OCI-LY1 (cell line): ENCODE measurements at regions not wholly inside any gene's neighbourhood (a gene's known extent, or its start where the extent isn't known, plus 50 kb on each side); places are given as distances from the start of the nearest gene placed in this dataset.

Experiments
- H2AFZ ChIP-seq: fragments of 200-600 bp; sonication (generic), shearing (Covaris generic); 2 replicates; pipeline ENCODE4 v1.6.0; 2014; ENCODE audit warnings: antibody characterized with exemption, mild to moderate bottlenecking, low read length
- H3F3A ChIP-seq: fragments of 200-600 bp; sonication (generic), shearing (Covaris generic); 2 replicates; pipeline ENCODE4 v1.6.0; 2014; ENCODE audit warnings: mild to moderate bottlenecking, antibody characterized with exemption, low read length, moderate library complexity; ENCODE audit not compliant: insufficient read depth
- H3K27ac ChIP-seq: fragments of 200-600 bp; sonication (generic); 2 replicates; pipeline ENCODE4 v1.5.1; 2014; ENCODE audit warnings: low read length, mixed run types, mild to moderate bottlenecking, low read depth; ENCODE audit not compliant: poor library complexity, severe bottlenecking
- H3K27me3 ChIP-seq: fragments of 200-600 bp; sonication (generic); 2 replicates; pipeline ENCODE4 v1.6.0; 2014; ENCODE audit warnings: antibody characterized with exemption, mild to moderate bottlenecking, low read length, moderate library complexity; ENCODE audit not compliant: insufficient read depth
- H3K36me3 ChIP-seq: fragments of 200-600 bp; sonication (generic); 2 replicates; pipeline ENCODE4 v1.6.1; 2014; ENCODE audit warnings: mild to moderate bottlenecking, antibody characterized with exemption, low read length, moderate library complexity, mixed read lengths; ENCODE audit not compliant: insufficient read depth
- H3K4me1 ChIP-seq: fragments of 200-600 bp; sonication (generic); 2 replicates; pipeline ENCODE4 v1.5.1; 2014; ENCODE audit warnings: mild to moderate bottlenecking, low read length, moderate library complexity; ENCODE audit not compliant: insufficient read depth, severe bottlenecking
- H3K4me2 ChIP-seq: fragments of 200-600 bp; sonication (generic), shearing (Covaris generic); 2 replicates; pipeline ENCODE4 v1.6.1; 2014; ENCODE audit warnings: low read length
- H3K4me3 ChIP-seq: fragments of 200-600 bp; sonication (generic); 2 replicates; pipeline ENCODE4 v1.5.1; 2014; ENCODE audit warnings: low read length, low read depth, mild to moderate bottlenecking, mixed read lengths; ENCODE audit not compliant: poor library complexity, severe bottlenecking
- H3K79me2 ChIP-seq: fragments of 200-600 bp; shearing (Covaris generic); 2 replicates; pipeline ENCODE4 v1.6.1; 2016; ENCODE audit warnings: mixed run types, low read length, mixed read lengths; ENCODE audit not compliant: insufficient read depth
- H3K9ac ChIP-seq: fragments of 200-600 bp; sonication (generic), shearing (Covaris generic); 2 replicates; pipeline ENCODE4 v1.6.1; 2014; ENCODE audit warnings: mild to moderate bottlenecking, low read length, mixed read lengths
- H3K9me2 ChIP-seq: fragments of 200-600 bp; sonication (generic), shearing (Covaris generic); 2 replicates; pipeline ENCODE4 v1.6.1; 2014; ENCODE audit warnings: low read depth, mild to moderate bottlenecking, low read length, mixed read lengths
- H3K9me3 ChIP-seq: fragments of 200-600 bp; shearing (Covaris generic); 2 replicates; pipeline ENCODE4 v1.6.1; 2014; ENCODE audit warnings: low read length, mixed read lengths
- H4K20me1 ChIP-seq: fragments of 200-600 bp; sonication (generic), shearing (Covaris generic); 2 replicates; pipeline ENCODE4 v1.6.0; 2016; ENCODE audit warnings: mild to moderate bottlenecking, low read length; ENCODE audit not compliant: insufficient read depth
- CTCF ChIP-seq: fragments of 200-600 bp; sonication (generic), shearing (Covaris generic); IDR thresholded peaks from 2 replicates; pipeline ENCODE4 v1.5.1; 2017; ENCODE audit warnings: mild to moderate bottlenecking, antibody characterized with exemption, low read length, moderate library complexity, mixed read lengths
- EZH2 ChIP-seq: fragments of 200-600 bp; sonication (generic), shearing (Covaris generic); IDR thresholded peaks from 2 replicates; pipeline ENCODE4 v1.8.0; 2017; ENCODE audit warnings: borderline replicate concordance, mixed run types, mild to moderate bottlenecking, antibody characterized with exemption, low read length, moderate library complexity, mixed read lengths

- Histone ChIP-seq H3F3A (no peaks in the 10 kb centered on the region), H3K79me2 (no peaks in the 10 kb centered on the region), H3K4me1 (no peaks in the 10 kb centered on the region), H2AFZ (no peak overlapping the region), H3K4me2 (no peak overlapping the region), H3K36me3 (no peaks in the 10 kb centered on the region), H4K20me1 (no peaks in the 10 kb centered on the region), H3K9me2 (no peaks in the 10 kb centered on the region), H3K27me3 (no peaks in the 10 kb centered on the region), H3K4me3 (no peak overlapping the region), H3K9me3 (no peaks in the 10 kb centered on the region), H3K9ac (no peak overlapping the region), H3K27ac (no peak overlapping the region)
- TF ChIP-seq CTCF (no peak), EZH2 (no peak)
Observed at GRCh38 chr15:93819826-93820225, 411.5 kb upstream of the MCTP2 start.

- no peaks in the 10 kb centered on the region for H3K36me3 ChIP-seq
- H3K9ac ChIP-seq, result no peak overlapping the region
- H3K4me2 ChIP-seq, result no peak overlapping the region
- no peak overlapping the region for H3K27ac ChIP-seq
- no peaks in the 10 kb centered on the region for H3K9me3 ChIP-seq
- H2AFZ ChIP-seq, result no peak overlapping the region
- no peaks in the 10 kb centered on the region for H3K79me2 ChIP-seq
- no peaks in the 10 kb centered on the region for H3F3A ChIP-seq
- H4K20me1 ChIP-seq, result no peaks in the 10 kb centered on the region
- no peak overlapping the region for H3K4me3 ChIP-seq
- no peaks in the 10 kb centered on the region for H3K27me3 ChIP-seq
- H3K4me1 ChIP-seq, result no peaks in the 10 kb centered on the region
- no peaks in the 10 kb centered on the region for H3K9me2 ChIP-seq
- TF ChIP-seq CTCF (no peak), EZH2 (no peak)
Observed at GRCh38 chr15:93816815-93817214, 414.5 kb upstream of the MCTP2 start.

- no peaks in the 10 kb centered on the region for H3F3A ChIP-seq
- no peaks in the 10 kb centered on the region for H3K79me2 ChIP-seq
- no peaks in the 10 kb centered on the region for H3K9me2 ChIP-seq
- H3K9ac ChIP-seq, result no peak overlapping the region
- no peak for TF ChIP-seq CTCF
- H3K4me1 ChIP-seq, result no peaks in the 10 kb centered on the region
- H3K9me3 ChIP-seq, result no peaks in the 10 kb centered on the region
- H3K4me3 ChIP-seq, result no peak overlapping the region
- H3K36me3 ChIP-seq, result no peaks in the 10 kb centered on the region
- no peak overlapping the region for H2AFZ ChIP-seq
- H3K4me2 ChIP-seq, result no peak overlapping the region
- no peaks in the 10 kb centered on the region for H4K20me1 ChIP-seq
- H3K27ac ChIP-seq, result no peak overlapping the region
- no peaks in the 10 kb centered on the region for H3K27me3 ChIP-seq
Observed at GRCh38 chr15:93811305-93811704, 420.1 kb upstream of the MCTP2 start.
